ENCODE measurements at regions not wholly inside any gene's neighbourhood (a gene's known extent, or its start where the extent isn't known, plus 50 kb on each side); places are given as distances from the start of the nearest gene placed in this dataset.

GRCh38 chr1:39151267-39151666 lies 53.2 kb upstream of the MACF1 start:
- TF ChIP-seq POLR2A (IDR thresholded peaks at IDR 0.05; ENCODE audit: low read depth, low read length): no peak
- TF ChIP-seq POLR2AphosphoS5 (IDR thresholded peaks at IDR 0.05; ENCODE audit: low read depth, low read length): no peak
- TF ChIP-seq SPI1 (IDR thresholded peaks at IDR 0.05; ENCODE audit: low read depth, low read length): no peak
- no peak for TF ChIP-seq TAF1 (IDR thresholded peaks at IDR 0.05; ENCODE audit: low read depth, low read length)
- TF ChIP-seq PAX5 (IDR thresholded peaks at IDR 0.05; ENCODE audit: insufficient read depth, low read length, severe bottlenecking): no peak

All from GM12891 (cell line).